ENCODE measurements at regions not wholly inside any gene's neighbourhood (a gene's known extent, or its start where the extent isn't known, plus 50 kb on each side); places are given as distances from the start of the nearest gene placed in this dataset.

DNA sequence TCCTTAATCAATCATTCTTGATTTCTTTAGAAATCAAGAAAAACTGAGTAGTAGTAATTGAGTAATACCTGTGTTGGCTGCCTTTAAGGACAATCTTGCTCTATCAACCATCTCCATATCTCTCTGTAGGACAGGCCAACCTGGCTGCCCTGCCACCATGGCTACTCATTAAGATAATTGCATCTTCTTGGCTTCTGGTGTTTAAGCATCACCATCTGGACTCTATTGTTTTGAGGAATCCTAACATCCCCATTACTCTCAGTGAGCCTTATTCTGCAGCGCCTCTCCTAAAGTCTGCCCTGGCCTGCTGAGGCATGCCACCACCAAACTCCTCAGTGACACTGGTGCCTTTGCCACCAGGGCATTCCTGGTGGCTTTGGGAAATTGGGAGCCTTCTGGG lies 442.6 kb upstream of the ZNF507 start:
- ATAC-seq (no peak), FAIRE-seq (no peak), DNase-seq (ENCODE audit: low read depth in 1 of 2, low spot score in 1 of 2) (no peak)
- Histone ChIP-seq H3K4me1 (no peaks in the 10 kb centered on the region), H3K4me3 (no peak overlapping the region), H3K27ac (no peak overlapping the region), H3K9me3 (peaks cover 21% of the 10 kb centered on the region; the same call in 2 of the 3 replicates), H3K4me2 (no peak overlapping the region)
- ChIA-PET CTCF (no interaction called here), POLR2A (interaction anchor here (0.6 kb wide), 1 partner anchor 417 kb away, joined by 3 read pairs; no protein-coding TSS in a partner anchor)
- TF ChIP-seq JUNB (IDR thresholded peaks at IDR 0.05), result no peak
- TF ChIP-seq KDM5A (IDR thresholded peaks at IDR 0.05), result no peak
- no peak for TF ChIP-seq ZFP36 (IDR thresholded peaks at IDR 0.05; ENCODE audit: borderline replicate concordance, partially characterized antibody)
- no peak for TF ChIP-seq JUN (IDR thresholded peaks at IDR 0.05)
- TF ChIP-seq, protein P1, sequence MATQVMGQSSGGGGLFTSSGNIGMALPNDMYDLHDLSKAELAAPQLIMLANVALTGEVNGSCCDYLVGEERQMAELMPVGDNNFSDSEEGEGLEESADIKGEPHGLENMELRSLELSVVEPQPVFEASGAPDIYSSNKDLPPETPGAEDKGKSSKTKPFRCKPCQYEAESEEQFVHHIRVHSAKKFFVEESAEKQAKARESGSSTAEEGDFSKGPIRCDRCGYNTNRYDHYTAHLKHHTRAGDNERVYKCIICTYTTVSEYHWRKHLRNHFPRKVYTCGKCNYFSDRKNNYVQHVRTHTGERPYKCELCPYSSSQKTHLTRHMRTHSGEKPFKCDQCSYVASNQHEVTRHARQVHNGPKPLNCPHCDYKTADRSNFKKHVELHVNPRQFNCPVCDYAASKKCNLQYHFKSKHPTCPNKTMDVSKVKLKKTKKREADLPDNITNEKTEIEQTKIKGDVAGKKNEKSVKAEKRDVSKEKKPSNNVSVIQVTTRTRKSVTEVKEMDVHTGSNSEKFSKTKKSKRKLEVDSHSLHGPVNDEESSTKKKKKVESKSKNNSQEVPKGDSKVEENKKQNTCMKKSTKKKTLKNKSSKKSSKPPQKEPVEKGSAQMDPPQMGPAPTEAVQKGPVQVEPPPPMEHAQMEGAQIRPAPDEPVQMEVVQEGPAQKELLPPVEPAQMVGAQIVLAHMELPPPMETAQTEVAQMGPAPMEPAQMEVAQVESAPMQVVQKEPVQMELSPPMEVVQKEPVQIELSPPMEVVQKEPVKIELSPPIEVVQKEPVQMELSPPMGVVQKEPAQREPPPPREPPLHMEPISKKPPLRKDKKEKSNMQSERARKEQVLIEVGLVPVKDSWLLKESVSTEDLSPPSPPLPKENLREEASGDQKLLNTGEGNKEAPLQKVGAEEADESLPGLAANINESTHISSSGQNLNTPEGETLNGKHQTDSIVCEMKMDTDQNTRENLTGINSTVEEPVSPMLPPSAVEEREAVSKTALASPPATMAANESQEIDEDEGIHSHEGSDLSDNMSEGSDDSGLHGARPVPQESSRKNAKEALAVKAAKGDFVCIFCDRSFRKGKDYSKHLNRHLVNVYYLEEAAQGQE (IDR thresholded peaks at IDR 0.05), result no peak
- TF ChIP-seq, protein P2, sequence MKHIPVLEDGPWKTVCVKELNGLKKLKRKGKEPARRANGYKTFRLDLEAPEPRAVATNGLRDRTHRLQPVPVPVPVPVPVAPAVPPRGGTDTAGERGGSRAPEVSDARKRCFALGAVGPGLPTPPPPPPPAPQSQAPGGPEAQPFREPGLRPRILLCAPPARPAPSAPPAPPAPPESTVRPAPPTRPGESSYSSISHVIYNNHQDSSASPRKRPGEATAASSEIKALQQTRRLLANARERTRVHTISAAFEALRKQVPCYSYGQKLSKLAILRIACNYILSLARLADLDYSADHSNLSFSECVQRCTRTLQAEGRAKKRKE (CRISPR knock-in tag; IDR thresholded peaks at IDR 0.05; ENCODE audit: low read depth), result no peak
- no peak for TF ChIP-seq BHLHE40 (IDR thresholded peaks at IDR 0.05; ENCODE audit: low read depth, low read length)
- TF ChIP-seq EP300 (IDR thresholded peaks at IDR 0.05), result no peak
- TF ChIP-seq RAD21 (conservative IDR thresholded peaks at IDR 0.05 in 1 of 2, IDR thresholded peaks at IDR 0.05 in 1 of 2), result no peak
- TF ChIP-seq PHF8 (IDR thresholded peaks at IDR 0.05; ENCODE audit: borderline replicate concordance, low read depth), result no peak
- TF ChIP-seq, protein P3, sequence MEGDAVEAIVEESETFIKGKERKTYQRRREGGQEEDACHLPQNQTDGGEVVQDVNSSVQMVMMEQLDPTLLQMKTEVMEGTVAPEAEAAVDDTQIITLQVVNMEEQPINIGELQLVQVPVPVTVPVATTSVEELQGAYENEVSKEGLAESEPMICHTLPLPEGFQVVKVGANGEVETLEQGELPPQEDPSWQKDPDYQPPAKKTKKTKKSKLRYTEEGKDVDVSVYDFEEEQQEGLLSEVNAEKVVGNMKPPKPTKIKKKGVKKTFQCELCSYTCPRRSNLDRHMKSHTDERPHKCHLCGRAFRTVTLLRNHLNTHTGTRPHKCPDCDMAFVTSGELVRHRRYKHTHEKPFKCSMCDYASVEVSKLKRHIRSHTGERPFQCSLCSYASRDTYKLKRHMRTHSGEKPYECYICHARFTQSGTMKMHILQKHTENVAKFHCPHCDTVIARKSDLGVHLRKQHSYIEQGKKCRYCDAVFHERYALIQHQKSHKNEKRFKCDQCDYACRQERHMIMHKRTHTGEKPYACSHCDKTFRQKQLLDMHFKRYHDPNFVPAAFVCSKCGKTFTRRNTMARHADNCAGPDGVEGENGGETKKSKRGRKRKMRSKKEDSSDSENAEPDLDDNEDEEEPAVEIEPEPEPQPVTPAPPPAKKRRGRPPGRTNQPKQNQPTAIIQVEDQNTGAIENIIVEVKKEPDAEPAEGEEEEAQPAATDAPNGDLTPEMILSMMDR (IDR thresholded peaks at IDR 0.05), result no peak
- TF ChIP-seq ZNF302 (CRISPR knock-in tag; IDR thresholded peaks at IDR 0.05), result no peak
- no peak for TF ChIP-seq CBX8 (IDR thresholded peaks at IDR 0.05)
- no peak for TF ChIP-seq MAFK (IDR thresholded peaks at IDR 0.05; ENCODE audit: partially characterized antibody)
- TF ChIP-seq MAZ (IDR thresholded peaks at IDR 0.05; ENCODE audit: borderline replicate concordance, low read depth, low read length), result no peak
- no peak for TF ChIP-seq HOXA7 (CRISPR knock-in tag; IDR thresholded peaks at IDR 0.05)
- TF ChIP-seq GATA3 (IDR thresholded peaks at IDR 0.05; ENCODE audit: borderline replicate concordance), result no peak
- no peak for TF ChIP-seq HDAC2 (IDR thresholded peaks at IDR 0.05)
- TF ChIP-seq NFE2L2 (conservative IDR thresholded peaks at IDR 0.05; ENCODE audit: low read length), result no peak
- WGBS (ENCODE audit: missing lambda C conversion rate), result 4% methylated on average over 1 of the region's 1 CpG

DNA sequence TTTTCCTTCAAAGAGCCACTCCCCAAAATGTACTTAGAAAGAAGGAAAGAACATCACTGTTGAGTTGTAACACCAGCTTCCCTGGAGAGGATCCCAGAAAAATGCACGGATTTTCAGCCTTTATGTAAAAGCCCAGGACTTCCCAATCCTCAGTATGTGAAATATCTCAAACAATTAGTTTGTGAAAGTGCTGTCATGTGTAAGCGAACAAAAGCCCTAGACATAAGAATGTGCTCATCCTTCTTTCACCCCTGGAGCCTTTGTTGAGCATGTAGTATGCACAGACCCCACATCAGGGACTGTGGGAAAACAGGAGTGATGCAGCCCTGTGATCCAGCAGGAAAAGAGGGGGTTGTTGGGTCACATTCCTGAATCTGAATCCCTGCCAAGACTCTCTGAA lies 441.4 kb upstream of the ZNF507 start:
- ATAC-seq (no peak), DNase-seq (ENCODE audit: low read depth in 1 of 2, low spot score in 1 of 2) (no peak), FAIRE-seq (peak; percentile 23)
- TF ChIP-seq EHF (CRISPR knock-in tag; IDR thresholded peaks at IDR 0.05), result no peak
- TF ChIP-seq SMC3 (IDR thresholded peaks at IDR 0.05), result no peak
- TF ChIP-seq, protein P4, sequence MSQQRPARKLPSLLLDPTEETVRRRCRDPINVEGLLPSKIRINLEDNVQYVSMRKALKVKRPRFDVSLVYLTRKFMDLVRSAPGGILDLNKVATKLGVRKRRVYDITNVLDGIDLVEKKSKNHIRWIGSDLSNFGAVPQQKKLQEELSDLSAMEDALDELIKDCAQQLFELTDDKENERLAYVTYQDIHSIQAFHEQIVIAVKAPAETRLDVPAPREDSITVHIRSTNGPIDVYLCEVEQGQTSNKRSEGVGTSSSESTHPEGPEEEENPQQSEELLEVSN (IDR thresholded peaks at IDR 0.05; ENCODE audit: borderline replicate concordance, low read depth), result no peak
- TF ChIP-seq, protein P2 (CRISPR knock-in tag; IDR thresholded peaks at IDR 0.05; ENCODE audit: low read depth), result no peak
- TF ChIP-seq PHF8 (IDR thresholded peaks at IDR 0.05; ENCODE audit: borderline replicate concordance, low read depth), result no peak
- no peak for TF ChIP-seq HOXB5 (CRISPR knock-in tag; IDR thresholded peaks at IDR 0.05)
- no peak for TF ChIP-seq CBX8 (IDR thresholded peaks at IDR 0.05)
- no peak for TF ChIP-seq EHMT2 (IDR thresholded peaks at IDR 0.05; ENCODE audit: low read depth)
- TF ChIP-seq, protein P5, sequence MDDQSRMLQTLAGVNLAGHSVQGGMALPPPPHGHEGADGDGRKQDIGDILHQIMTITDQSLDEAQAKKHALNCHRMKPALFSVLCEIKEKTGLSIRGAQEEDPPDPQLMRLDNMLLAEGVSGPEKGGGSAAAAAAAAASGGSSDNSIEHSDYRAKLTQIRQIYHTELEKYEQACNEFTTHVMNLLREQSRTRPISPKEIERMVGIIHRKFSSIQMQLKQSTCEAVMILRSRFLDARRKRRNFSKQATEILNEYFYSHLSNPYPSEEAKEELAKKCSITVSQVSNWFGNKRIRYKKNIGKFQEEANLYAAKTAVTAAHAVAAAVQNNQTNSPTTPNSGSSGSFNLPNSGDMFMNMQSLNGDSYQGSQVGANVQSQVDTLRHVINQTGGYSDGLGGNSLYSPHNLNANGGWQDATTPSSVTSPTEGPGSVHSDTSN (IDR thresholded peaks at IDR 0.05), result no peak
- Histone ChIP-seq H3K4me3 (no peak overlapping the region), H3K9me3 (peaks cover 19% of the 10 kb centered on the region; the same call in 2 of the 3 replicates), H3K4me1 (no peaks in the 10 kb centered on the region), H3K4me2 (no peak overlapping the region), H3K27ac (no peak overlapping the region)
- 0% methylated on average over 2 of the region's 2 CpGs for WGBS (ENCODE audit: missing lambda C conversion rate)
- ChIA-PET CTCF (no interaction called here), POLR2A (no interaction called here)

All from A549 (cell line).